ENCODE measurements at regions not wholly inside any gene's neighbourhood (a gene's known extent, or its start where the extent isn't known, plus 50 kb on each side); places are given as distances from the start of the nearest gene placed in this dataset.

GRCh38 chr10:117439243-117439912 is 64.1 kb upstream of the PDZD8 start:
- TF ChIP-seq CTCF (optimal IDR thresholded peaks at IDR 0.05 in 1 of 3, IDR thresholded peaks at IDR 0.05 in 1 of 3, conservative IDR thresholded peaks at IDR 0.05 in 1 of 3; ENCODE audit: extremely low read depth in 1 of 3, insufficient read depth in 2 of 3, low read length in 3 of 3) (no peak), EZH2 (IDR thresholded peaks at IDR 0.05; ENCODE audit: low read length) (no peak)

Measured in keratinocyte (primary cell).